GM23248 (cell line): ENCODE measurements at regions not wholly inside any gene's neighbourhood (a gene's known extent, or its start where the extent isn't known, plus 50 kb on each side); places are given as distances from the start of the nearest gene placed in this dataset.

ENCODE experiments used
- EZH2 ChIP-seq: fragments of 200-600 bp; sonication (generic); IDR thresholded peaks from 2 replicates; pipeline ENCODE4 v1.6.1; 2018; ENCODE audit warnings: antibody characterized with exemption, mild to moderate bottlenecking; ENCODE audit not compliant: insufficient read depth, poor library complexity, severe bottlenecking
- EZH2phosphoT487 ChIP-seq: fragments of 200-600 bp; sonication (generic); IDR thresholded peaks from 2 replicates; pipeline ENCODE4 v1.6.1; 2018; ENCODE audit warnings: antibody characterized with exemption, moderate library complexity, mild to moderate bottlenecking, low read depth; ENCODE audit not compliant: insufficient read depth

DNA sequence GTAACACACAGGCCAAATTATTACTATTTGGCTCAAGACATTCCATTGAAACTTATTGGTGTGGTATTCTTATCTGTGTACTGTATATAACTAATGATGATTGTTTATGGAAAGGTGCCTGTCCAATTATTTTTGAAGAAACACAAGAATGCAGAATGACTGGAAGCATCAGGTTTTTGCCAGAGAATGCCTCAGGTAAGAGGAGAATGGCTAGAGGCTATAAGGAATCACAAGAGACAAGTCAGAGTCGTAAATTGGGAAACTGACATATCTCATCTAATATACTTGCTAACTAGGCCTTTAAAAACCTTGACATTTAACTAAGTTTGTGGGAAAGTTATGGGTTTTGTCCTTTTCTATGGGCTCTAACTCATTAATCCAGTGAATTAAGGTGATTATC, 69.3 kb upstream of the TTC29 start:
- TF ChIP-seq EZH2phosphoT487 = no peak
- no peak for TF ChIP-seq EZH2
